GM23338 (cell line): ENCODE measurements at regions not wholly inside any gene's neighbourhood (a gene's known extent, or its start where the extent isn't known, plus 50 kb on each side); places are given as distances from the start of the nearest gene placed in this dataset.

ENCODE experiments used
- ATAC-seq: fragments of 200-7000 bp; cut with Tn5 transposase; 3 replicates; pipeline ENCODE4 v1.9.1; 2020
- DNase-seq: peaks from one replicate; pipeline ENCODE4 v3.0.0-alpha.2; 2015; ENCODE audit warnings: low spot score
- H2AFZ ChIP-seq: fragments of 200-600 bp; sonication (generic); 2 replicates; pipeline ENCODE4 v1.8.0; 2016; ENCODE audit warnings: antibody characterized with exemption, mild to moderate bottlenecking, moderate library complexity
- H3F3A ChIP-seq: fragments of 200-600 bp; sonication (generic); replicated peaks from 2 replicates; pipeline ENCODE4 v1.8.0; 2017; ENCODE audit warnings: antibody characterized with exemption, mixed run types, low read depth
- H3K27ac ChIP-seq: fragments of 200-600 bp; sonication (generic); 2 replicates; pipeline ENCODE4 v1.6.1; 2016; ENCODE audit warnings: low read depth
- H3K27me3 ChIP-seq: fragments of 200-600 bp; sonication (generic); 2 replicates; pipeline ENCODE4 v1.8.0; 2016; ENCODE audit warnings: mild to moderate bottlenecking, mixed run types, moderate library complexity; ENCODE audit not compliant: insufficient read depth
- H3K36me3 ChIP-seq: fragments of 200-600 bp; sonication (generic); 2 replicates; pipeline ENCODE4 v1.8.0; 2016; ENCODE audit warnings: mild to moderate bottlenecking; ENCODE audit not compliant: insufficient read depth
- H3K4me1 ChIP-seq: fragments of 200-600 bp; sonication (generic); 2 replicates; pipeline ENCODE4 v1.8.0; 2016; ENCODE audit warnings: mild to moderate bottlenecking, moderate library complexity; ENCODE audit not compliant: insufficient read depth
- H3K4me2 ChIP-seq: fragments of 200-600 bp; sonication (generic); 2 replicates; pipeline ENCODE4 v1.7.1; 2017; ENCODE audit warnings: mixed run types
- H3K4me3 ChIP-seq: fragments of 200-600 bp; sonication (generic); 2 replicates; pipeline ENCODE4 v1.6.1; 2016; ENCODE audit warnings: mixed run types
- H3K79me2 ChIP-seq: fragments of 200-600 bp; sonication (generic); replicated peaks from 2 replicates; pipeline ENCODE4 v1.8.0; 2017; ENCODE audit warnings: mild to moderate bottlenecking; ENCODE audit not compliant: insufficient read depth
- H3K9me2 ChIP-seq: fragments of 200-600 bp; sonication (generic); 2 replicates; pipeline ENCODE4 v1.8.0; 2017; ENCODE audit not compliant: insufficient read depth
- H4K20me1 ChIP-seq: fragments of 200-600 bp; sonication (generic); replicated peaks from 2 replicates; pipeline ENCODE4 v1.8.0; 2017; ENCODE audit warnings: mild to moderate bottlenecking; ENCODE audit not compliant: insufficient read depth
- H3K27ac Mint-ChIP-seq: 2 replicates; pipeline ENCODE4 v1.8.0; 2020; ENCODE audit warnings: inconsistent platforms, mild to moderate bottlenecking, moderate library complexity, mixed read lengths
- H3K27me3 Mint-ChIP-seq: 3 replicates; pipeline ENCODE4 v1.8.0; 2022; ENCODE audit warnings: low read depth, mild to moderate bottlenecking, moderate library complexity, mixed read lengths, inconsistent platforms; ENCODE audit not compliant: insufficient read depth, poor library complexity
- H3K36me3 Mint-ChIP-seq: 3 replicates; pipeline ENCODE4 v1.8.0; 2021; ENCODE audit warnings: low read depth, mild to moderate bottlenecking, inconsistent platforms, moderate library complexity, mixed read lengths
- H3K4me1 Mint-ChIP-seq: 3 replicates; pipeline ENCODE4 v1.8.0; 2020; ENCODE audit warnings: mild to moderate bottlenecking, inconsistent platforms, mixed read lengths
- H3K4me3 Mint-ChIP-seq: 3 replicates; pipeline ENCODE4 v1.8.0; 2021; ENCODE audit warnings: moderate library complexity, mild to moderate bottlenecking, inconsistent platforms, mixed read lengths
- H3K9me3 Mint-ChIP-seq: 3 replicates; pipeline ENCODE4 v1.8.0; 2020; ENCODE audit warnings: moderate library complexity, mild to moderate bottlenecking, inconsistent platforms, mixed read lengths
- CREB1 ChIP-seq: fragments of 250-450 bp; sonication (Bioruptor Pico); IDR thresholded peaks from 2 replicates; pipeline ENCODE4 v1.5.0; 2020; ENCODE audit warnings: low read depth, mild to moderate bottlenecking, moderate library complexity
- EZH2 ChIP-seq: fragments of 200-600 bp; sonication (generic); IDR thresholded peaks from one replicate; pipeline ENCODE4 v1.8.0; 2017; ENCODE audit warnings: antibody characterized with exemption, mild to moderate bottlenecking, low read depth; ENCODE audit not compliant: unreplicated experiment
- EZH2phosphoT487 ChIP-seq: fragments of 200-600 bp; sonication (generic); IDR thresholded peaks from one replicate; pipeline ENCODE4 v1.8.1; 2018; ENCODE audit warnings: antibody characterized with exemption; ENCODE audit not compliant: unreplicated experiment
- JUNB ChIP-seq: IDR thresholded peaks from one replicate; pipeline ENCODE4 v1.6.1; 2016; ENCODE audit warnings: antibody characterized with exemption; ENCODE audit not compliant: unreplicated experiment
- NANOG ChIP-seq: IDR thresholded peaks from 2 replicates; pipeline ENCODE4 v1.6.1; 2016; ENCODE audit warnings: antibody characterized with exemption, borderline replicate concordance
- POLR2AphosphoS5 ChIP-seq: IDR thresholded peaks from 2 replicates; pipeline ENCODE4 v1.6.1; 2016; ENCODE audit warnings: antibody characterized with exemption, low read depth
- STAT1 ChIP-seq: IDR thresholded peaks from one replicate; pipeline ENCODE4 v1.6.1; 2016; ENCODE audit warnings: antibody characterized with exemption; ENCODE audit not compliant: unreplicated experiment
- ZNF114 ChIP-seq: fragments of 250-450 bp; sonication (Bioruptor Pico); IDR thresholded peaks from 2 replicates; pipeline ENCODE4 v1.5.0; 2020; ENCODE audit warnings: mild to moderate bottlenecking, moderate library complexity
- ZNF331 ChIP-seq: fragments of 250-450 bp; sonication (Bioruptor Pico); IDR thresholded peaks from 2 replicates; pipeline ENCODE4 v1.5.0; 2020; ENCODE audit warnings: low read depth, mild to moderate bottlenecking, moderate library complexity
- TF ChIP-seq, protein P1 (sequence below): IDR thresholded peaks from 2 replicates; pipeline ENCODE4 v1.6.1; 2016; ENCODE audit warnings: antibody characterized with exemption
- TF ChIP-seq, protein P2 (sequence below), 2 experiments: fragments of 200-600 bp in 1 of 2; sonication (generic) in 1 of 2; conservative IDR thresholded peaks; 2 replicates each; pipeline versions ENCODE4 v1.5.1 to v1.6.1; 2016 to 2017; ENCODE audit warnings: antibody characterized with exemption in 2 of 2, low read depth in 2 of 2, mild to moderate bottlenecking in 2 of 2, moderate library complexity in 1 of 2

DNA sequence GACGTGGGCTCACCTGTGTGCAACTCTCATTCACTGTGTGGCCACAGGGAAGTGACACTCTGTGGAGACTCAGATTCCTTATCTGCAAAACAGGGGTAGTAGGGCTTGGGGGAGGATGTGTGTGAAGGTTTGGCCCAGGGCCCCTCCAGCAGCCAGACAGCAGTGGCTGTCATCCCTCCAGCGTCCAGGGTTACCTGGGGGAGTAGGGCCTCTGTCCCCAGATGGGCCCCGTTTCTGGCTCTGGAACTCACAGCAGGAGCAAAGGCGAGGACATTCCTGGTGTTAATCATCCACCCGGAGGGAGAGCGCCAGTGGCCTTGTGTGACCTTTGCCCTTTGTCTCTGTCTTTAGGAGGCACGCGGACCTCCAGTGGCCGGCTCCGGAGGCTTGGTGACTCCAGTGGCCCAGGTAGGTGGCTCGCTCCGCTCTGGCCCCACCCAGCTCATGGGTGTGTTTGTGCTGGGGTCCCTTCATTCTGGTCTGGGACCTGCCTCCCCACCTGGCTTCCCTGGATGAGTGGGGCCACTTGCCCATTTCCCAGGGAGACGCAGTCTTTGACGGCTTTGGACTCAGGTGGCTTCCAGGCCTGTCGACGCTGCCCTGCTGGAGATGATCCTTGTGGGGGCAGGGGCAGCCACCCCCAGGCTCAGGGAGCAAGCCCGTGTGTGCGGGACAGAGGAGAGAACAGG lies 166.2 kb downstream of the SEC14L1 start:
- Histone ChIP-seq H3K4me2 (no peak overlapping the region), H4K20me1 (peaks cover 5% of the 10 kb centered on the region; the same call in 1 of the 2 replicates), H3K27ac (no peak overlapping the region), H3K36me3 (no peaks in the 10 kb centered on the region), H3K4me1 (no peaks in the 10 kb centered on the region), H3K9me2 (no peaks in the 10 kb centered on the region), H3K4me3 (no peak overlapping the region), H3F3A (no peaks in the 10 kb centered on the region), H3K79me2 (no peaks in the 10 kb centered on the region), H2AFZ (no peak overlapping the region), H3K27me3 (no peaks in the 10 kb centered on the region)
- TF ChIP-seq ZNF114 (CRISPR knock-in tag), result no peak
- TF ChIP-seq JUNB, result no peak
- no peak for TF ChIP-seq NANOG
- no peak for TF ChIP-seq STAT1
- TF ChIP-seq CREB1 (CRISPR knock-in tag), result no peak
- TF ChIP-seq EZH2phosphoT487, result no peak
- TF ChIP-seq, protein P1, sequence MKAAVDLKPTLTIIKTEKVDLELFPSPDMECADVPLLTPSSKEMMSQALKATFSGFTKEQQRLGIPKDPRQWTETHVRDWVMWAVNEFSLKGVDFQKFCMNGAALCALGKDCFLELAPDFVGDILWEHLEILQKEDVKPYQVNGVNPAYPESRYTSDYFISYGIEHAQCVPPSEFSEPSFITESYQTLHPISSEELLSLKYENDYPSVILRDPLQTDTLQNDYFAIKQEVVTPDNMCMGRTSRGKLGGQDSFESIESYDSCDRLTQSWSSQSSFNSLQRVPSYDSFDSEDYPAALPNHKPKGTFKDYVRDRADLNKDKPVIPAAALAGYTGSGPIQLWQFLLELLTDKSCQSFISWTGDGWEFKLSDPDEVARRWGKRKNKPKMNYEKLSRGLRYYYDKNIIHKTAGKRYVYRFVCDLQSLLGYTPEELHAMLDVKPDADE, result no peak
- Mint-ChIP-seq H3K27me3 (peaks cover 6% of the 10 kb centered on the region), H3K4me3 (no peak overlapping the region), H3K9me3 (no peaks in the 10 kb centered on the region), H3K36me3 (peaks cover 5% of the 10 kb centered on the region; the same call in 1 of the 3 replicates), H3K27ac (no peak overlapping the region), H3K4me1 (peaks cover 10% of the 10 kb centered on the region; the same call in 2 of the 3 replicates)
- no peak for ATAC-seq
- DNase-seq, result no peak

DNA sequence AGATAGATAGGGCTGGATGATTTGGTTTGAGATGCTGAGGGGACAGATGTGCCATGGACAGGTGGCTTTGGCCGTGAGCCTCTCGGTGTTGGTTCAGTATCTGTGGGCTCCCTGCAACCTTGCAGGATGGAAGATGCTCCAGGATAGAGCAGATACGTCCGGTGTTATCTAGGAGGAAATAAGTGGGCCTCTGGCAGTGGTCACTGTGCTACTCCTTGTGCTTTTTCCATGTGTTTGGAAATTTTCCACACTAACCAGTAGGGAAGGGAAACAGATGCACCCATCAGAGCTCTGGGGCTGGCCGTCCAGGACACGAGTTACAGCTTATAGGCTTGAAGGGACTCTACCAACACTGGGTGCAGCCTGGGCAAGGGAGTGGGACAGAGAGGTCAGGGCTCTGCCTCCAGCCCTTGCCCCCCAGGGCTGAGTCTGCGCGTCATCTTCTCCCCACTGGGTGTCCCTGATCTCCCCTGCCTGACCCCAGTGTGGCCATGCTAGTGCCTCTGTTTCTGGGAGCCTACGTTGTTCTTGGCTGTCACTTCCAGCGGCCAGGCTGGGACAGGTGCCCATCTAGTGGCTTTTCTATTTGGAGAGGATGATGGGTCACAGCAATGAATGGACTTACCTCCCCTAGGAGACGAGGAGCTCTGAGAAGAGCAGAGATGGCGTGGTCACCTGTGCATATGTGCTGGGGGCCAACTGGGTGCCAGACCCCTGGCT lies 166.9 kb downstream of the SEC14L1 start:
- Histone ChIP-seq H2AFZ (no peak overlapping the region), H3K36me3 (no peaks in the 10 kb centered on the region), H3K4me2 (no peak overlapping the region), H3K4me3 (no peak overlapping the region), H3K27ac (no peak overlapping the region), H3F3A (no peaks in the 10 kb centered on the region), H3K79me2 (no peaks in the 10 kb centered on the region), H4K20me1 (no peaks in the 10 kb centered on the region; the same call in 1 of the 2 replicates), H3K4me1 (no peaks in the 10 kb centered on the region), H3K9me2 (no peaks in the 10 kb centered on the region), H3K27me3 (no peaks in the 10 kb centered on the region)
- Mint-ChIP-seq H3K27ac (no peak overlapping the region), H3K9me3 (no peaks in the 10 kb centered on the region), H3K36me3 (peaks cover 6% of the 10 kb centered on the region; the same call in 1 of the 3 replicates), H3K4me3 (no peak overlapping the region), H3K4me1 (peaks cover 10% of the 10 kb centered on the region; the same call in 2 of the 3 replicates), H3K27me3 (peaks cover 4% of the 10 kb centered on the region)
- DNase-seq (no peak), ATAC-seq (no peak)
- no peak for TF ChIP-seq STAT1
- TF ChIP-seq, protein P2, sequence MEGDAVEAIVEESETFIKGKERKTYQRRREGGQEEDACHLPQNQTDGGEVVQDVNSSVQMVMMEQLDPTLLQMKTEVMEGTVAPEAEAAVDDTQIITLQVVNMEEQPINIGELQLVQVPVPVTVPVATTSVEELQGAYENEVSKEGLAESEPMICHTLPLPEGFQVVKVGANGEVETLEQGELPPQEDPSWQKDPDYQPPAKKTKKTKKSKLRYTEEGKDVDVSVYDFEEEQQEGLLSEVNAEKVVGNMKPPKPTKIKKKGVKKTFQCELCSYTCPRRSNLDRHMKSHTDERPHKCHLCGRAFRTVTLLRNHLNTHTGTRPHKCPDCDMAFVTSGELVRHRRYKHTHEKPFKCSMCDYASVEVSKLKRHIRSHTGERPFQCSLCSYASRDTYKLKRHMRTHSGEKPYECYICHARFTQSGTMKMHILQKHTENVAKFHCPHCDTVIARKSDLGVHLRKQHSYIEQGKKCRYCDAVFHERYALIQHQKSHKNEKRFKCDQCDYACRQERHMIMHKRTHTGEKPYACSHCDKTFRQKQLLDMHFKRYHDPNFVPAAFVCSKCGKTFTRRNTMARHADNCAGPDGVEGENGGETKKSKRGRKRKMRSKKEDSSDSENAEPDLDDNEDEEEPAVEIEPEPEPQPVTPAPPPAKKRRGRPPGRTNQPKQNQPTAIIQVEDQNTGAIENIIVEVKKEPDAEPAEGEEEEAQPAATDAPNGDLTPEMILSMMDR (conservative IDR thresholded peaks at IDR 0.05; ENCODE audit: low read depth in 2 of 2), result no peak
- TF ChIP-seq, protein P1, result no peak
- no peak for TF ChIP-seq EZH2
- no peak for TF ChIP-seq POLR2AphosphoS5
- TF ChIP-seq JUNB, result no peak
- TF ChIP-seq EZH2phosphoT487, result no peak
- no peak for TF ChIP-seq ZNF331 (CRISPR knock-in tag)
- no peak for TF ChIP-seq NANOG
